ENCODE measurements at regions not wholly inside any gene's neighbourhood (a gene's known extent, or its start where the extent isn't known, plus 50 kb on each side); places are given as distances from the start of the nearest gene placed in this dataset.

- TF ChIP-seq GATA3 (IDR thresholded peaks at IDR 0.05; ENCODE audit: low read depth, low read length) = no peak
- no peak for TF ChIP-seq GATA2 (IDR thresholded peaks at IDR 0.05; ENCODE audit: low read depth, low read length)
Measured at GRCh38 chr5:93076566-93076965, 504.5 kb downstream of the NR2F1-AS1 start.
